ELF-1 (cell line): ENCODE measurements at regions not wholly inside any gene's neighbourhood (a gene's known extent, or its start where the extent isn't known, plus 50 kb on each side); places are given as distances from the start of the nearest gene placed in this dataset.

Source experiments
- DNase-seq: peaks from one replicate; pipeline ENCODE4 v3.0.0-alpha.2; 2016; ENCODE audit warnings: low read depth, low spot score

DNA sequence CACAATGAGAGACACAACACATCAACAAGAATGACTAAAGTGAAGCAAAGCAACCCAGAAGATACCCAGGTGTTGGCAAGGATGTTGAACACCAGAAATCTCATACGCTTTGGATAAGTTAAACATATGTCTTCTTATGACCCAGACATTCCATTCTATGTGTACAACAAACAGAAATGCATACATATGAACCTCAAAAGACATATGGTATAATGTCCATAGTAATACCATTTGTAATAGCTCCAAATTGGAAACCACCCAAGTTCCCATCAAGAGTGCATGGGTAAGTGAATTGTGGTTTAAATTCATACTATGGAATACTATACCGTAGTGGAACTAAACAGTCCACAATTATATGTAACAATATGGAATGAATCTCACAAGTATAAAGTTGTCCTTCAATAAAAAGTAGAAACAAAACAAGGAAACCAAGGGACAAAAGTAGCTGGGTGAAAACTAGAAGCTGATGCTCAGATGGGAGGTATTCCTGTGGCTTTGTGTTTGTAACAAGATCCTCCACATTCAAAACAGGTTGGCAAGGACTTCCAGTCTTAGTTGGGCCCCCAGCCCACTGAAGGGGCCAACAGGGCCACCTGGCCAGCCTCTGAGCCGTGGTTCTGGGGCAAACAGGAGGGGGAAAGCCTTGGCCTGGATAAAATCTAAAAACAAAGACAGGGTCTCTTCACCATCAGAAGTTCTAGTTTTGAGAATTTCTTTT is 171.8 kb upstream of the PITX1 start:
- no peak for DNase-seq

DNA sequence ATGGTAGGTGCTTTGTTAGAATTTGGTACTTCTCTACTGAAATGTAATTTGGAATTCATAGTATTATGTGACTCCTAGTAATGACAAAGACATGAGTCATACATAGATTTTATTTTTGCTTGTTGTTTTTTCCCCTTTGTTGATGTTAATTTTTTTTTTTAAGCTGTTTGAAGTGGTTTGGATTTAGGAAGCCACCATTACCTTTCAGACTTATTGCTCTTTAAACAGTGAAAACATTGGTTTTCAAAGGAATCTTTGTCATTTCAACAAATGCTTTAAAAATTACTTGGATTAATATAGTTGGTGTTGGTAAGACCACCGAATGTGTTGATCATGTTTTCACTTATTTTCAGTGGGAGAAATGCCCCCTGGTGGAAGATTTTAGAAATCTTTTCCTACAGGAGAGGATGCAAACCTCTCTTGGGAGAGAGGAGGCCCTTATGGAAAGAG is 170.1 kb upstream of the PITX1 start:
- DNase-seq, result no peak

DNA sequence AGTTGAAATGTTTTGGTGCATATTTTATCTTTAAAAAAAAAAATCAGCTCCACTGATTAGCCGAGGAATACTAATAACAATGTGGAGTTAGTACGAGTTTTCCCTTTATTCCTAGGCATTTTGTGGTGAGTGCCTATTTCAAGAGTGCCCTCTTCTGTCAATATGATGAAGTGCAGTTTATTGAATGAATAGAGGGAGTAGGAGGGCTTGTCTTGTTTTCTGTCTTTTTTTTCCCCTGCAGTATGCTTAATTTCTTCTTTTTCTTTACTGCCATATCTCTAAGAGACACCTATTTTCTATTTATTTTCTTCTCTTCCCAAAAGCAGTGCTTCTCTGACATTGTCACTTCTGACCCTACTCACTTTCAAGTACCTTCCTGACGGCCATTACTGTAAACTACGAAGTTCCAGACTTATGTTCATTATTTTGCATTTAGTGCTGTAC is 169.6 kb upstream of the PITX1 start:
- DNase-seq, result no peak

DNA sequence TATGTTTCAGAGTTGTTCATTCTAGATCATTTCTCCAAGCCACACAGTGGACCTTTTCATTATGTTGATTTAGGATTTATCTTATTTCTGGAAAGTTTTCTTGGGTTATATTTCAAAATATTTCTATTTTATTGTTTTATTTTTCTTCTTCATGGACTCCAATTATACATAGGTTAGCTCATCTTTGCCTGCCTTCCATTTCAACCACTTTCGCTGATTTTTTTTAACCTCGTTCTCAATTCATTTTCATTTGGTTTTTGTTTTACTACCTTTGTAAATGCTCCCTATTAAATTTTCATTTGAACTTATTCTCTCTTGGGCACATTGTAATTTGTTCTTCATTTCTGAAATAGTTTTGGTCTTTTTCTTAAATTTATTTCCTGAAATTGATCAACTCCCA is 169.0 kb upstream of the PITX1 start:
- no peak for DNase-seq

- no peak for DNase-seq
These were observed 165.9 kb upstream of the PITX1 start for GRCh38 chr5:135199919-135200318.

GRCh38 chr5:135196483-135196882 is 162.5 kb upstream of the PITX1 start:
- no peak for DNase-seq

DNA sequence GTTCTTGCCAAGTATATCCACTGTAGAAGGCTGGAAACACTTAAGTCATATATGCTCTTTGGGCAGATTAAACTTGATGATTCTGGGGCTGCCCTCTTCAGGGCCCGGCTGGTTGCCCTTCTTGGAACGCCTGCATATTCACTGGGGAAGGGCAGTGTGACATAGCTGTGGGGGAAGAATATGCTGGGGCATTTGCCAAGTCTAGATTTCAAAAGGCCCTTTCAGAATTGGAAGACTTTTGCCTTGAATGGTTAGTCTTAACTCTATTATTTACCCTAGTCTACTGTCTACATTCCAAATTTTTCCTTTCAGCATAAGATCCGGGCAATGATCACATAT is 161.2 kb upstream of the PITX1 start:
- DNase-seq, result no peak

GRCh38 chr5:135194573-135195269 is 160.7 kb upstream of the PITX1 start:
- DNase-seq, result no peak

DNA sequence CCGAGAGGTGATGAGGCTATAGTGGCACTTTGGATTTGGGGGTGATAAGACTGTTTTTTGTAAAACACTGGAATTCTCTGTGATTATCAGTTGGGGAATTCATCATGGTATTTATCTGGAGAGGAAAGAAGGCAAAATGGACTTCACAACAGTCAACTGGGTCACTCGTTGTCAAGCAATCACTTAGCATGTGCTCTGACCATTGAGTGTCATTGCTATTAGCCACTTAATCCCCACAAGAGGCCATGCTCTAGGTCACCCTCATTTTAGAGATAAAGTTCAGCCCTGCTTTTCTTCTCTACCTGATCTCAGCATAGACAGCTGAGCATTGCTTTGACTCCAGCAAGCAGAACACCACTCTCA is 160.1 kb upstream of the PITX1 start:
- no peak for DNase-seq

GRCh38 chr5:135193213-135194125 is 159.4 kb upstream of the PITX1 start:
- DNase-seq, result no peak

- no peak for DNase-seq
These were observed 158.3 kb upstream of the PITX1 start for GRCh38 chr5:135192351-135192750.

DNA sequence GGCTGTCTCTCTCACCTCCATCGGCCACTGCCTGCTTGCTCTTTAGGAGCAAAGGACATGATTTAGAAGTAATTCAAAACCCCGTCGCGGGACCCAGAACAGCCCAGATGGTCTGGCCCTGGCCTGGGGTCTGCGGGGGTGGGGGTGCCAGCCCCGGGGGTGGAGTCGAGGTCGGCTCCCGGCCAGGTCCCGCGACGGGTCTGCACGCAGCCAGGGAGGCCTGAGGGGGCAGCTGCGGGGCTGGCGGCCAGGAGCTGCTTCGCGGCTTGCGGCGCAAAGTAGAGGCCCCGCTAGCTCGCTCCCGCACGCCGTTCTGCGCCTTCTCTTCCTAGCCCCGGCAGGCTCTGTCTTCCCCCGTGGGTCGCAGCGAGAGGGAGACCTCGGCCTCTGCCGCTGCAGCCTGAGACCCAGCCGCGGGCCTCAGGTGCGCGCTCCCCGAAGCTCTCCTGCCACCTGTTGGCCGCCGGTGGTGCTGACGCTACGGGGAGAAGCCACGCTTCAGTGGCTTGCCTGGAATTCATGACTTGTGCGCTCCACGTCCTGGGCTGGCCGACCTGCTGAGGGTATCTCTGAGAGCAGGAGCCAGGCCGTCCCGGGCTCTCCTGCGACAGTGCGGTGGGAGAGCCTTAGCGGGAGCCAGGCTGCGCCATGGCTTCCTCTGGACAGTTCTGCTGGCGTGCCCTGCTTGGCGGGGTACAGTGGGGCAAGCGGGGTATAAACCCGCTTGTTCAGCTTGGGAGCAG is 157.2 kb upstream of the PITX1 start:
- peak; percentile 96 for DNase-seq

DNA sequence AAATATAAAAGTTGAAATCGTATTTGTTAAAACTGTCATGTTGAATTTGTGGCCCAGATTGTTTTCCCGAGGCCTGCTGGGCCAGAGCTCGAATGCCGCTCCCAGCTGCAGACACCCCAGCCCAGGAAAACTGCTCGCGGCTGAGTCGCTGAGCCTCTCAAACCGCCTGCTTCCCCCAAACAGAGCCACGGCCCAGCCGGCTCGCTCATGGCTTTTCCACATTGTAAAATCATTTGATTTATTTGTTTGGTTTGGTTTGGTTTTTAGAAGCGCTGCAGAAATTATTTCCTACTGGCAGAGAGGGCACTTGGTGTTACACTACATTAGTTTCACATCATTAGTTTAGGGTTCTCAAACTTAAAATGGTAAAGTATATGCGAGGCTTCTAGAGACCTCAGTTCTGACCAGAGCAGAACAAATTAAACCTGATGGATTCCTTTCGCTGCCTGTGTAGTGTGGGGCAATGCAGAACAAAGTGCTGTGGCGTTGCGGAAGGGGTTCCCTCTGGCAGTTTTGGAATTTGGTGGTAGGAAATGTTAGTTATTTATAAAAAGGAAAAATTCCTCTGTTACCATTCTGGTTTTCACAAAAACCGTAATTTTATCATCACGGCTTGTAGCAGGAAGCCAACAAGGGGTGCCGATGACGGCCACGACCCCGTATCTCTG is 156.5 kb upstream of the PITX1 start:
- peak; percentile 46 for DNase-seq

DNA sequence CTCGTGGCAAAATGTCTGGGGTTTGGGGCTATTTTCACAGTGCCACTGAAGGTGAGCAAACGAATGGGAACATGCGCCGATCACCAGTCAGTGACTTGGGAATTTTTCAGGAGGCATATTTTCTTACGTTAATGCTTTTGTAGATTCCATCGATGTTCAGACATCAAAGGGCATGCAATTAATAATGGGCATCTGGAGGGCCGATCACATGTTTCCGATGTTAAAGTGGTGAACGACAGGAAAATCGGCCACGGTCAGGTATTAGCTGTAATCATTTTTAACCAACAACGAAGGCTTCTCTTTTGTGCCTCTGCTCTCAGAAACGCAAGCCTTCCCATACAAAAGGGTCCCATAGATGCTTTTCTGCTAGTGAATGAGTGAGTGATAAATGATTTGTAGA is 155.0 kb upstream of the PITX1 start:
- DNase-seq, result no peak

GRCh38 chr5:135188233-135188914 is 154.3 kb upstream of the PITX1 start:
- DNase-seq, result no peak

DNA sequence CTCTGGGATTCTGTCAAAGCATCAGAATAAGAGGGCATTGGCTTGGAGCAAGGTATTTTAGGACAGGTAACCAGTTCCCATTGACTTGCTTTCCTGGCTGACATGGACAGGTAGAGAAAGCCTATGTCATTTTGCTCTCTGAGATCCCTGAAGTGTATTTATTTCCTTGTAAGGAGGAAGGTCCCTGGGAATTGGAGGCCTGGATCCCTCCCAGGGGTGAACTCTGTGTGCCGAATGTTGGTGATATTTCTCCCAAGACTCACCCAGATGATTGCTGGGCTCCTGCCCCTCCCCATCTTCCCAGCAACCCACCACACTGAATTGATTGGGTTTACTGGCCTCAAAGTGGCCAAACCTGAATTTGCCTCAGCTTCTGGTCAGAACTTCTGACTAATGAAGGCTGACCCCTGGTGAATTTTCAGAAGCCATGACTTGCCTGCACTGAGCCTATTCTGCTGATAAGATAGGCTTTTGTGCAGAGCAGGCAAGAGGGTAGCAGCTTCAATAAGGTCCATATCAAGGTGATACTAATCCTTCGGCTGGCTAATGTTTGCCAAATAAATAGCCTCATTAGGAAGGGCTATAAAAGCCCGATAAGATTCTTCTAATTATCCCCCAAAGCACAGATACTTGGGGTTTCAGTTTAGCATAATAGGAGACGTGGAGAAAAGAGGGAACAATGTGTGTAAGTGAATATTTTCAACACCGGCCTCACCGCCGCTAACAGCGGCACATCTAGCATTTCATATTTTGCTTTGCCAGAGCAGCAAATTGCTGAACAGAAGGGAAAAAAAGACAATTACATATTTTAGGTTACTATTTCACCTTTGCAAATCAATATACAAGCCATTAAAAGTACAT is 152.9 kb upstream of the PITX1 start:
- peak; percentile 71 for DNase-seq

GRCh38 chr5:135185481-135186065 is 151.5 kb upstream of the PITX1 start:
- no peak for DNase-seq

DNA sequence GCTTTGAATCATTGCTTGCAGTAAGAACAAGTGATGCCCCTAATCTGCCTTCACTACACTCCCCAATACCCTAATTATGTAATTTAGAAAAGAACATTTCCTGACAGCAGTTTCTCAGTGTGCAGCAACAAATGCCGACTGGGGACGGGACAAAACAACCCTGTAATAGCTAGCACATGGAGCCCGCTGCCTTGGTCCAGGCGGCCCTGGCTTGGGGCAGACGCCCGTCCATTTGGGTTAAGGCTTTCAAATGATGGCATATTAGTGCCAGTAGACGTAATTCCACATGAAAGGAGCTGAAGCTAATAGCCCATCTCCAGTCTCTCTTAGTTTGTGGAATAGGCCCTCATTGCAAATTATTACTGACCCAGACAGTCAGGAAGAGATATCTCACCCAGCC is 150.6 kb upstream of the PITX1 start:
- DNase-seq, result no peak

GRCh38 chr5:135183464-135183863 is 149.4 kb upstream of the PITX1 start:
- no peak for DNase-seq
